Uterus (tissue), 2 donors: ENCODE measurements at regions not wholly inside any gene's neighbourhood (a gene's known extent, or its start where the extent isn't known, plus 50 kb on each side); places are given as distances from the start of the nearest gene placed in this dataset.

ENCODE experiments used
- POLR2A ChIP-seq, 2 donors: fragments of 450-650 bp; IDR thresholded peaks; one replicate each; pipeline ENCODE4 v1.6.1; 2016; ENCODE audit warnings: antibody characterized with exemption in 2 of 2, mild to moderate bottlenecking in 1 of 2, moderate library complexity in 1 of 2
- TF ChIP-seq, protein P1 (sequence below), 4 experiments: fragments of 200-600 bp in 2 of 4; fragments of 450-650 bp in 2 of 4; sonication (generic) in 2 of 4; IDR thresholded peaks; one replicate each; pipeline ENCODE4 v1.5.1; 2016 to 2019; ENCODE audit warnings: antibody characterized with exemption in 4 of 4, mild to moderate bottlenecking in 2 of 4, moderate library complexity in 1 of 4

DNA sequence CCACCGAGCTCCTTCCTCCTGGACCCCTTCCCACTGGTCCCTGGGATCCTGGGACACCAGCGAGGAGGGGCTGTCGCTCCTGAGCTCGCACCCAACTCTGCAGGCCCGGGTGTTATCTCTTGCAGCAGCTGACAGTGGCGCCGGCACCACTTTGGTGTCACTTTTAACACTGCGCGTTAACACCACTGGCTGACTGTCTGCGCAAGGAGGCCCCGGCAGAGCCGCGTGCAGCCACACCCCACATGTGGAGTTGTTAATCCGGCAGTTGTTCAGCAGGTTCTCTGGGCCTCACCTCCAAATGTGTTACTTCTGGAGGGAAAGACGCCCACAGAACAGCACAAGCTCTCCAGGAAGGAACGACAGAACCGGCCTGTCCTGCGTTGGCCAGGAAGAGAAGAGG is 155.0 kb upstream of the GLI2 start:
- TF ChIP-seq, protein P1, sequence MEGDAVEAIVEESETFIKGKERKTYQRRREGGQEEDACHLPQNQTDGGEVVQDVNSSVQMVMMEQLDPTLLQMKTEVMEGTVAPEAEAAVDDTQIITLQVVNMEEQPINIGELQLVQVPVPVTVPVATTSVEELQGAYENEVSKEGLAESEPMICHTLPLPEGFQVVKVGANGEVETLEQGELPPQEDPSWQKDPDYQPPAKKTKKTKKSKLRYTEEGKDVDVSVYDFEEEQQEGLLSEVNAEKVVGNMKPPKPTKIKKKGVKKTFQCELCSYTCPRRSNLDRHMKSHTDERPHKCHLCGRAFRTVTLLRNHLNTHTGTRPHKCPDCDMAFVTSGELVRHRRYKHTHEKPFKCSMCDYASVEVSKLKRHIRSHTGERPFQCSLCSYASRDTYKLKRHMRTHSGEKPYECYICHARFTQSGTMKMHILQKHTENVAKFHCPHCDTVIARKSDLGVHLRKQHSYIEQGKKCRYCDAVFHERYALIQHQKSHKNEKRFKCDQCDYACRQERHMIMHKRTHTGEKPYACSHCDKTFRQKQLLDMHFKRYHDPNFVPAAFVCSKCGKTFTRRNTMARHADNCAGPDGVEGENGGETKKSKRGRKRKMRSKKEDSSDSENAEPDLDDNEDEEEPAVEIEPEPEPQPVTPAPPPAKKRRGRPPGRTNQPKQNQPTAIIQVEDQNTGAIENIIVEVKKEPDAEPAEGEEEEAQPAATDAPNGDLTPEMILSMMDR (IDR thresholded peaks at IDR 0.05): no peak
- TF ChIP-seq POLR2A (IDR thresholded peaks at IDR 0.05): no peak
